NOMO-1 (cell line): ENCODE measurements at regions not wholly inside any gene's neighbourhood (a gene's known extent, or its start where the extent isn't known, plus 50 kb on each side); places are given as distances from the start of the nearest gene placed in this dataset.
"Not testable (repeated sequence)": the region's sequence is repeated elsewhere in the genome, so short reads cannot be mapped to it uniquely, and the experiment has no call there.

ENCODE experiments used
- DNase-seq, 2 experiments: peaks; one replicate each; lab custom pipeline; 2025; ENCODE audit not compliant: unreplicated experiment in 2 of 2; lab: John Stamatoyannopoulos, UW

DNA sequence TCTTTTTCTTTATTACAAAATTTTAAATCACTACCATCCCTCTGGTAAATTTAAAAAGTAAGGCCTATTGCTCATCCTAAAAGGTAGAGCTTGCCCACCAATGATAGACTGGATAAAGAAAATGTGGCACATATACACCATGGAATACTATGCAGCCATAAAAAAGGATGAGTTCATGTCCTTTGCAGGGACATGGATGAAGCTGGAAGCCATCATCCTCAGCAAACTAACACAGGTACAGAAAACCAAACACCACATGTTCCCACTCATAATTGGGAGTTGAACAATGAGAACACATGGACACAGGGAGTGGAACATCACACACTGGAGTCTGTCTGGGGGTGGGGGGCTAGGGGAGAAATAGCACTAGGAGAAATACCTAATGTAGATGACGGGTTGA, 155.2 kb upstream of the NOCT start:
- not testable (repeated sequence) for DNase-seq

DNA sequence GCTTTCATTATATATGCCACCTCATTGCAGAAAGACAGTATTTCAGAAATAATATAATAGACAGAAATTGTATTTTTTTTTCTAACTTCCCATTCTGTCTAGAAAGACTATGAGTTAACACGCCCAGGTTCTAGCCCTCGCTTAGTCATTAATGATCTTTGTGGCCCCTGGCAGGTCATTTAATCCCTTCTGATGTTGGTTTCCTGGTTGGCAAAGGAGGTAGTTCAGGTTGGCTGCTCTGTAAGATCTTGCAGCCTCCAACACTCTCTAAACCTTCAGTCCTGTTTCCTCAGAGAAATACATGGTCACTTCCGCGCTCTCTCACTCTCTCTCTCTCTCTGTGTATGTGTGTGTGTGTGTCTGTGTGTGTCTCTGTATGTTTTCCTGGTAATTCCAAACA, 156.3 kb upstream of the NOCT start:
- DNase-seq, result no peak

DNA sequence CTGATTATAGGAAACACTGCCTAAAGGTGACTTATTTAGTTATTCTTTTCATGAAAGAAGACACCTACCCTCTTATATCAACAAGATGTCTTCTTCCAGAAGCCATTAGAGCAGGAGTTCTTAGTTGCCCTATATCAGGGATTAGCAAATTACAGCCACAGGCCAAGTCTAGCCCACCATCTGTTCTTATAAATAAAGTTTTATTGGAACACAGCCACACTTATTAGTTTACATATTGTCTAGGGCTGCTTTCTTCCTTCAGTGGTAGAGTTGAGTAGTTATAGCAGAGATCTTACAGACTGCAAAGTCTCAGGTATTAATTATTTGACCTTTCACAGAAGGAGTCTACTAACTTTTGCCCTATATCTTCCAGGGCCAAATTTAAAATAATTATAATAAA, 157.2 kb upstream of the NOCT start:
- DNase-seq, result no peak

DNA sequence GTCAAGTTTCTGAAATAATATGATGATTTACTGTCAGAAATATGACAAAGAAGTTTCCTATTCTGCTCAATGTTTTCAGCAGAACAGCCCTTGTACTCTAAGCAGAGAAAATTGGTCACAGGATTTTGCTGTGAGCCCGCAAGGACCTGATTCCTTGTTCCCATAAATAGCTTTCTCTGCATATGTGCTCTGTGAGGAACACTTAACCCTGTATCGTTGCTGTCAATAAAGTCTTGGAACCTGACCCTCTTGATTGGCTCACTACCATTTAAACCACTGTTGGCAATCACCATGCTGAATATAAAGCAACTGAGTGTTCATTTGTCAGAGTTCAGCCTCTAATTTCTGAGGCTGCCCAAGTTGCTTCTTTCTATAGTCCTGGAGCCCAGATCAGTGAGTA, 158.2 kb upstream of the NOCT start:
- no peak for DNase-seq

DNA sequence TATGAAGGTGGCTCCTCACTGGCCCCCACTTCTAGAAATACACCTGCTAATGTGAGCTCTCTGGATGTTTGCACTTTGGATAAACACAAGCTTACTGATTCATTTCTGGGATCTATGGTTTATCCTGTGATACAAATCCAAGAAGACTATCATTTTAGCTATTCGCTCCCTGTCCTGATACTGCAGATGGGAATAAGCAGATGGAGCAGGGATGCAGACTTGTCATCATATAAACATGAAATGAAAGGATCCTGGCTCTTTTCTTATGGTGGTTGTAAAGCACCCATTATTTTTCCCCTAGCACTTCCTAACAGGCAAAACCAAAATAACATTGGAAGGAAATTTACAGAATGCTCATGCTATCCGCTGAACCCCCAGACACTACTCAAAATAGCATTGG, 162.9 kb upstream of the NOCT start:
- DNase-seq, result no peak

DNA sequence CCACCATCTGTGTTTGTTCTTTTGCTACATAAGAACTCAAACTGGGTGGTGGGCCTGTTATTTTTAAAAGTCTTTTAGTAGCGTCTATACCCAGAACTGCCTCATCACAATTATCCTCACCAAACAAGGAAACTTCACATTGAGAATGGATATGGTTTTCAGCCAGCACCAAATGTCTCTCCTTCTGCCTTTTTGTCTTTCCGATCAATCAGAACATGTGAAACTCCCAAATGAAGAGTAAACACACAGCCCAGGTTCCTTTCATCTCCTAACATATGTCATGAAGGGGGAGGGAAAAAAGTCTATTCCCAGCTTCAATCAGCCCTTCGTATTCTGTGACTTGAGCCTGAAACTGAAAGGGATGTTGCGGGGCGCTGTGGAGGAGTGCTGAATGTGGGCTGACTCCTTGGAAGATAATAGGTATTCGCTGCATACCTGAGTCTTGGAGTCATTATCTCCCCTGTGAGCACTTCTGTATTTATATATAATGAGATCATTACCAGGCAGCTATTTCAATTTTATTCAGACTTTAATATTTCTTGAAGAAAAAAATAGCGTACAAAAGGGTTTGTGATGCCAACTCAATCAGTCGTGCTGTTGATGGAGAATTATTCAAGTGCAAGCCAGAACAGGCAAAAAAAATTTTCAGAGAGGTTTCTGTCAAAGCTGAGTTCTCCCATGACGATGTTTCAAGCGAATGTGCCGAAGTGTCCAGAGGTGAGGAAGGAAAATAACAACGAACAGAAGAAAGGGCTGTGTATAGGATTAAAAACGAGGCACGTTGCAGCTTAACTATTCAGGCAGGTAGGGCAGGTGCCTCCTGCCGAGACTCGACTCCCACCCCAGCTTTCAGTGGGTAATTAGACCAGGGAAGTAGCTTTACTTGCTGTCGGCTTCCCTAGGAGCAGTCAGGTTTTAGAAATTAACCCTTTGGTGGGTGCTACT, 163.9 kb upstream of the NOCT start:
- DNase-seq, result no peak

DNA sequence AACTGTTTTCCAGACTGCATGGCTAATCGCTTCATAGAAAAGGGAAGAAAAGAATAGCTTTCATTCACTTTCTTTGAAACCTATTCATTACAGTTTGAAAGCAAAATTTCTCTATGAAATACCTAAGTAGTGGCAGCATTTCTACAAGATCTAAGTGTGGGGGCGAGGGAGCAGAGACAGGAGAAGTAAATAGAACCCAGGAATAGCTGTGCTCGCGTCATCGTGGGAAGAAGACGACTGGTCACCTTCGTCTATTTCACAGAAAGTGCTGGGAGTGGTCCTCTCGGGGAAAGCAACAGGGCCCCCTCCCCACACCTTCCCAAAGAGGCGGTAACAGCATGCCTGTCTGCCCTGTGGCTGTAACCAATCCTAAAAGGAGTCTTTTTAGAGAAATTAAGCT, 169.9 kb upstream of the NOCT start:
- DNase-seq, result no peak

DNA sequence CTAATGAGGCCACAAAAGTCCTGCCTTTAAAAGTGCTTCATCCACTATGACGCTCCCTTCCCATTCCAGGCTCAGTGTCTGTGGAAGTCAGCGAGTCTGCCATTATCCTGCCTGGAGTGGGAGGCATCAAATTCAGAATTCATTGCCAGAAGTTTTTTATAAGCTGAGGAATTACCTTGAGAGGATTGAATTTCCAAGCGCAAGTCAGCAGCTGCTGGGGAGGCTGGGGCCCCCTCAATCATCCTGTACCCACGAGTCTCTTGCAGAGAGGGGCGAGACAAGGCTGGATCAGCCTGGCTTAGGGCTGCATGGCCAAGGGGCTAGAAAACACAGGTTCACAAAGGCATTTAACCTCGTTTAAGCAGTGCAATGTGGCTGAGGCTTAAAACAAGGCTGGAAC, 170.5 kb upstream of the NOCT start:
- DNase-seq, result no peak

DNA sequence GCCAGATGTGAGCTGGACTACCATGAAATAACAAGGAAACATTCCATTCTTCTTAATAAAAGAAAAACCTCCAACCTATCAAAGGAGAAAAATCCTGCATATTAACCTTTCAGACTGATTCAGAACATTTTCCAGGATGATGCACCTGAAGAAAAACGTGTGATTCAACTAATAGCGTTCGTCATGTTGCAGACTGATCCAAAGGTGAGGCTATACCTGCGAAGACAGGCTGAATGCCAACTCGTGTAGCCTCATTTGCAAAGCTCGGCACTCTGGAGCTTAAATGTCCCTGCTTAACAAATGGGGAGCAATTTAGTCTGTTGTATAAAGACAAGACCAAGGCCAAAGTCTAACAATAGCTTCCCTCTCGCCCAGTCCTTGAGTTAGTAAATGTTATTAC, 172.0 kb upstream of the NOCT start:
- DNase-seq, result no peak

DNA sequence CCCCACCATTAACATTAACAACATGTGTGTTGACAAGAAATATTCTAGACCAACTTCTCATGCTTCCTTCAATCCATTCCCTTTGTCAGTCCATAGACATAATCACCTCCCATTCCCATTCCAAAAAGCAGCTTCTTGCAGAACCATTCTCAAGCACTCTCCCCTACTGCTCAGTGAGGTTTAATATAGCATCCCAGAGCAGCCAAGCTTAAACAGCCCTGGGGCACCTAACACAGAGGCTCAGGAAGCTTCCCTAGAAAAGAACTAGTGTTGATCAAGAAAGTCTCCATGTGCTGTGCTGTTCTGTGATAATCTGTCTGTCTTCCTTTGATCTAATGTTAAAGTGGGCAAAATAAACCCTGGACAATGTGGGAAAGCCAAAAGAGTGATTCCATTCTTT, 174.2 kb upstream of the NOCT start:
- no peak for DNase-seq

DNA sequence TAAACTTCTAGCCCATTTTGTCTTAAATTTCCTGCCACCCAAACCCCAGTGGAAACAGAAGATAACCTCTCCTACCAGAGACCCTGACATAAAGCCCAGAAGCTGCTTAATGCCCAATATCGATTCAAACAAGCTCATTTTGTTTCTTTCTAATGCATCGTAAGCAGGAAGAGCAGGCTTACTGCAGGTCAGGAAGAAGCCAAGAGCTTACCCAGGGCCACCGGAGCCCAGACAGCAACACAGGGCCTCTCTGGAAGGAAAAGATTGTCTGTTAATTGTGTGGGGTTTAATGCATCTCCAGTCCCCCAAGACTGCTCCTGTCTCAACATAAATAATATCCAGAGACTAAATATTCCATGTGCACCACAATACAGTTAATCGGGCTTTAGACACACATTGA, 177.3 kb upstream of the NOCT start:
- no peak for DNase-seq

DNA sequence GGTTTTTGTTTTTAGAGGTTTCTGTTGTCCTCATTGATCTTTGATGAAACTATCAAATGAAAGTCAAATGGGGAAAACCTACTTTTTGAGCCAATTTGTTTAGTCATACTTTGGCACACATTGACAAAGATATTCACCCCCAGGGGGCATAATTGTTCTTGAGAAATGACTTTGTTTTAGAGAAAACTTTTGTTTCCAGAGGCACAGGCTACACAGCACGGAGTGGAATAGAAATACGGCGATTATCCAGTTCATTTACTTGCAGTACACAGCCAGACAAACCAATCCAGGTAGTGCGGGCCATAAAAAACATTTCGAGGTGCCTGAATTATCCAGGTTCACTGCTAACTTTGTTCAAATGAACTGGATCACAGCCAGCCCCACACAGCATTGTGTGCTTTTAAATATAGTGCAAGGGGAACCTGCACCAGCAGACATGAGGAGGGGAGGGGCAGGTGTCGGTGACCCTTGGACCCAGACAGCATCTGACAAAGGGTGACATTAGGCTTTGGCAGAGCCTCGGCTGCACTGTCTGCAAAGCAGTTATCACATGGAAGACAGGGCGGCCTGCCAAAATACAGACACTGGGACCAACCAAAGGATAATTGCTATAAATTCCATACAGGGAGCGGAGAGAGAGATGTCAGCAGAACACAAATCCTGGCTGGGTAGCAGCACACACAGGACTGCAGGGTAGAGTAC, 179.6 kb upstream of the NOCT start:
- DNase-seq, result no peak

DNA sequence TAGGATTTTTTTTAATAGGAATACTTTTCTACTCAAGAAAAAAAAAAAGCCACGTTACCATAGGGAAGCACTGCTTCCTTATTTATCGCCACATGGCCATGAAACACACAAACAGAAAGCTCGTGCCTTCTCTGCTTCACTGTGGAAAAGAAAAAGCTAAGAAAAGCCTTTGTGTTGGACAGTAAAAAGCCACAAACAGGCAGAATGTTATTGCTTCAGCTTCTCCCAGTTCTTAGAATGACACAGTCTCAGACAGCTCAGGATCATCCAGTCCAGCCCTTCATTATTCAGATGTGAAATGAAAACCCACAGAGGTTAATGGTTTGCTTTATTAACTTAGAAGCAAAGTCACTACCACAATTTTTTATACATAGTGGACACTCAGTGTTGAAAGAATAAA, 181.6 kb upstream of the NOCT start:
- DNase-seq, result peak in 1 of 2 experiments; percentile 6

DNA sequence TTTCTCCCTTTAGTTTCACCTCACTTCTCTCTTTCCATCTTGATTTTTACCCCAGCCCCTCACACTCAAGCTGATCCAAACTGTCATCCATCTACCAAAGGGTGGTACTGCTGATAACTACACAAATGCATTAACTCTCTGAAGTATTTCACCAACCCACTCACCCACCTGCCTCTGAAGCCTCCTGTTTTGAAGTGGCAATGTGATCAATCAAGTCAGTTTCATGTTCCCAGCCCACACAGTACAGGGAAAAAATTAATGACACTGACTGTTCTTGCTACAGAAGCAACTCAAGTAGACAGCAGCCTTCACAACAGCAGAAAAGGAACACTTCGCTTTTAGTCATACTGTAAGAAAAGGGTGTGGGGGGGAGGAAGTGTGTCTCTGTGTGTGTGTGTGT, 183.0 kb upstream of the NOCT start:
- DNase-seq, result no peak

DNA sequence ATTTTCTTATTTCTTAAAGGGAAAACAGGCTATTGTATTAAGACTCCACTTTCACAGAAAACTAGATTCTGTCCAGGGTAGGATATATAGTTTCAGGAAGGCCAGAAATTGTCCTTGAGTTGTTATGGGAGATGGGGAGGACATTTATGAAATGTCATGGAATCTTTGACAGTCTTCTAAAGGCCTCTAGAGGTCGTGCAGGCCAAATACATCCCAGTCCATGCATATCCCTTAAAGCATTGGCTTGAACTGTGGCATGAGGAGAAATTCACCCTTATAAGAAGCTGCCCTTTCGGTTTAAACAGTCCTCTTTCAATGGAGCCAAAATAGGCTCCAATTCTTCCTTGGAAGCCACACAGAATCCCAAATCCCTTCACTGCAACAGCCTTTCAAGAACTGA, 183.6 kb upstream of the NOCT start:
- DNase-seq, result no peak

DNA sequence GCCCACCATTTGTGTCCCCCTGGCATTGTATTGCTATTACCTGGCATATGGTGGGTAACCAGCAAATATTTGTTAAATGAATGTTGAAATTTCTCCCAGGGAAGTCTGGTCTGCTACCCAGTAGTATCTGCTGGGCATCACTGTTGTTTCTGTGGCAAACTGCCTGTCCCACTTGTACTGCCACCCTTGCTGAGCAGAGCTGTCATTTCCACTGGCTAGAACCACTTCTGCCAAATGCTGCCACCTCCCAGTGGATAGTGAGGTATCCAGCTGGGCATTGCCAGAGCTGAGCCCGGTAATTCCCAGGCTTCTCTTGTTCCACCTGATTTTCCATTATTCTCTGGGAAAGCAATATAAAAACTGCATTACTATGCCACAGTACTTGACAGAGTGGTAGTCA, 186.7 kb upstream of the NOCT start:
- no peak for DNase-seq

DNA sequence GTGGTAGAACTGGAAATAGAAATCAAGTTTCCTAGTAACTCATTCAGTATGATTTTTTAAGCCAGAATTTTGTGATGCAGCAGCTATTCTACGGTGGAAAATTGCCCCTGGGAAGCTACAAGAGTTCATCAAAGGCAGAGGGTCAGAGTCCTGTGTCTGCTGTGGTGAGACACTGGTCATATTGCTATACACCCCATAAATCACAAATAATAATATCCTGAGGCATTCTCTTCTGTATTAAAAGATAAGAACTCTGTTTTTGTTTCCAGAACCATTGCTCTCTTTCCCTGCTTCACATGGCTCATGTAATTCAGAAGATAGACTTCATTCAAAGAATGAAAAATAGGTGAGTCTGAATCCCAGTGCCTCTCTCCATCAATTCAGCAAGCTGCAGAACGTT, 188.8 kb upstream of the NOCT start:
- no peak for DNase-seq

DNA sequence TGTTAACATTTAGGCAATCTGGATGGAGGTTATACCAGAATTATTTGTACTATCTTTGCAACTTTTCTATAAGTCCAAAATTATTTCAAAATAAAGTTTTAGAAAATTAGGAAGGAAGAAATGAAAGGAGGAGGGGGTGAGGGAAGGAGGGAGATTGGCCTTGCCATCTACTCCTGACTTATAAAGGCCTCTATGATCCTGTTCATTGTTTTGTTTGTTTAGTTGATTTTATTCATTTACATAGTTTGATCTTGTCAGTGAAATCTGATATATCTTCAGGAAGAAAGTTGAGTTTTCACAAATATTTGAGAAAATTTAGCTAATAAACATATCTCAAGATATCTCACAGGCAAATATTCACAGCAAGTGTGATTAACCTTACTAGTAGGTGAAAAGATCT, 189.3 kb upstream of the NOCT start:
- DNase-seq, result no peak

DNA sequence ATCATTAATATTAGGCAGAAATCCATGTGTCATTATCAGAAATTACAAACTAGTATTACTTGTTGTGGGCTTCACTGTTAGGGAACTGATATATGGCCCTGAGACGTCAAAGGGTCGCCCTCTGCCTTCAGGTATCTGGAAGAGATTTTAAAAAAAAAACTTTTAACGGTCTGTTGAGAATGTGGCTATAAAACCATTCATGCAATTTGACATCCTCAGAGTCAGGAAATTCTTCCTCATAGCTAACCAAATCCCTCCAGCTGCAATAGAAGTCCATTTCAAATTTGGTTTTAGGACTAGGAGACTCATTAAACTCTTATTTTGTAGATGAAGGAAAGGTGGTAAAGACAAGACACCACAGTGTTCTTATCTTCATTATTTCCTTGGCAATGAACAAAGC, 194.2 kb upstream of the NOCT start:
- DNase-seq, result no peak

DNA sequence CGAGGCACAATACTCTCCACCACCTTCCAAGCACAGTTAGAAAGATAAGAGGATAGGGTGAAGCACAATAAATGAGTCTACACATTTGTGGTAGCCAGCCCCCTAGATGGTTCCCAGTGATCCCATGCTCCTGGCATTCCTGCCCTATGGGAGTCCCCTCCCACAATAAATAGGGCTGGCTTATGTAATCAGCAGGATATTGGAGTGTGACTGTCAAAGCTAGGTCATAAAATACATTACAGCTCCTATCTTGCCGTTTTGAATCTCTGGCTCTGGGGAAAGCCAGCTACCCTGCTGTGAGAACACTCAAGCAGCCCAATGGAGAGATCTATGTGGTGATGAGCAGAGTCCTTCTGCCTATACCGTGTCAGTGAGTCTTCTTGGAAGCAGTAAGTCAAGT, 198.7 kb upstream of the NOCT start:
- DNase-seq, result no peak

DNA sequence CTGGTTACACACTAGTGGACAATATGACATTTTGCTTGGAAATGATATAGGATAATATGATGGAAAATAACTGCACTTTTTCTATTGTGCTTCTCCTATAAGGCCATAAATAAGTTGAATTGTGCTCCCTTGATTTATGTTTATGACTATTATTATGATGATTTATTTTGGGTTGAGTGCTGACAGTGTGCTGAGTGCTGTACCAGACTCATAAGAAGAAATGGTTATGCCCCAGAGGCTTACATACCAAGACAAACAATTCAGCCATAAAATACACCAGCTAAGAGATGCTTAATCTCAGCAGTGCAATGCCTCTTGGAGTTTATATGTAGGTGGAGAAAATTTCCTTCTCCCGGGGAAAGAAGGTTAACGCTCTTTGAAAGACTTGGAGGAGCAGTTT, 199.8 kb upstream of the NOCT start:
- DNase-seq, result no peak

DNA sequence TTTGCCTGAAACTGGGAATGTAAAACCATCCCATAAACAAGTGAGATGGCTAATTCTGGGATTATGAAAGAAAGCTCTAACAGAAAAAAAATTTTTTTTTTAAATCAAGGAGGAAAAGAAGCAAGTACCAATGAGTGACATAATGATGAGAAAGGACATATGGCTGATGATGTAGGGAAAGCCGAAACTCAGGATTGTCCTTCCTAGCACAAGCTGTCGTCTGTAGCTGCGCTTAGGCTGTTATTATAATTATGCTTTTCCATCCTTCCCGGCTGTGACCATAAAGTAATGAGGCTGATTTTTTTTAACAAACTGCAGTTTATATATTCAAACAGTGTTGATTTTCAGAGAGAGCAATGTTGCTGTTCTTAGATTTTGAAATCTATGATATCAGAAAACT, 209.8 kb upstream of the NOCT start:
- DNase-seq, result no peak
